AG09309 (cell line): ENCODE measurements at regions not wholly inside any gene's neighbourhood (a gene's known extent, or its start where the extent isn't known, plus 50 kb on each side); places are given as distances from the start of the nearest gene placed in this dataset.

ENCODE experiments used
- DNase-seq: peaks from one replicate; pipeline ENCODE4 v3.0.0-alpha.2; 2010; ENCODE audit warnings: low read depth
- H3K4me3 ChIP-seq: 2 replicates; pipeline ENCODE4 v1.5.1; 2011; ENCODE audit warnings: mild to moderate bottlenecking, low read depth, low read length, moderate library complexity; ENCODE audit not compliant: control insufficient read depth
- CTCF ChIP-seq: IDR thresholded peaks from 2 replicates; pipeline ENCODE4 v1.5.1; 2011; ENCODE audit warnings: mild to moderate bottlenecking, low read depth, low read length, inconsistent platforms; ENCODE audit not compliant: insufficient read depth, control insufficient read depth; ENCODE audit errors: missing control alignments

- TF ChIP-seq CTCF, result no peak
- no peak for DNase-seq
These were observed 227.5 kb upstream of the RMST start for GRCh38 chr12:97235102-97235501.

GRCh38 chr12:97246368-97246767 is 216.2 kb upstream of the RMST start:
- no peak for TF ChIP-seq CTCF

More at GRCh38 chr12:97235102-97235501, 227.5 kb upstream of the RMST start:
- no peak overlapping the region for H3K4me3 ChIP-seq

GRCh38 chr12:97250483-97250882 is 212.1 kb upstream of the RMST start:
- no peak for TF ChIP-seq CTCF
- no peak for DNase-seq
- H3K4me3 ChIP-seq, result no peak overlapping the region

More at GRCh38 chr12:97246368-97246767, 216.2 kb upstream of the RMST start:
- DNase-seq, result no peak
- no peak overlapping the region for H3K4me3 ChIP-seq

GRCh38 chr12:97257726-97258125 is 204.9 kb upstream of the RMST start:
- no peak for TF ChIP-seq CTCF
- DNase-seq, result no peak

GRCh38 chr12:97259098-97259497 is 203.5 kb upstream of the RMST start:
- TF ChIP-seq CTCF, result no peak
- H3K4me3 ChIP-seq, result no peak overlapping the region
- no peak for DNase-seq

More at GRCh38 chr12:97257726-97258125, 204.9 kb upstream of the RMST start:
- H3K4me3 ChIP-seq, result no peak overlapping the region

- DNase-seq, result no peak
- H3K4me3 ChIP-seq, result no peak overlapping the region
- TF ChIP-seq CTCF, result no peak
These were observed 201.8 kb upstream of the RMST start for GRCh38 chr12:97260786-97261185.

GRCh38 chr12:97267166-97267565 is 195.4 kb upstream of the RMST start:
- no peak for TF ChIP-seq CTCF
- H3K4me3 ChIP-seq, result no peak overlapping the region
- no peak for DNase-seq
